Lower lobe of right lung (tissue), 2 donors: ENCODE measurements at regions not wholly inside any gene's neighbourhood (a gene's known extent, or its start where the extent isn't known, plus 50 kb on each side); places are given as distances from the start of the nearest gene placed in this dataset.

Source experiments
- ATAC-seq, 2 donors: fragments of 200-7000 bp; cut with Tn5 transposase; one replicate each; pipeline ENCODE4 v1.9.1; 2020 to 2022; ENCODE audit warnings: mild to moderate bottlenecking in 2 of 2, moderate library complexity in 2 of 2
- DNase-seq: peaks from one replicate; pipeline ENCODE4 v3.0.0-alpha.2; 2020
- H3K27ac ChIP-seq: fragments of 200-600 bp; one replicate; pipeline ENCODE4 v1.8.0; 2022
- H3K27me3 ChIP-seq: fragments of 200-600 bp; one replicate; pipeline ENCODE4 v1.8.0; 2022; ENCODE audit warnings: low read depth
- H3K36me3 ChIP-seq: fragments of 200-600 bp; one replicate; pipeline ENCODE4 v1.8.0; 2022; ENCODE audit warnings: mild to moderate bottlenecking
- H3K4me1 ChIP-seq: fragments of 200-600 bp; one replicate; pipeline ENCODE4 v1.8.0; 2022
- H3K4me3 ChIP-seq: fragments of 200-600 bp; one replicate; pipeline ENCODE4 v1.8.0; 2022; ENCODE audit warnings: mild to moderate bottlenecking
- H3K9me3 ChIP-seq: fragments of 200-600 bp; one replicate; pipeline ENCODE4 v1.8.0; 2022
- CTCF ChIP-seq: fragments of 200-600 bp; IDR thresholded peaks from one replicate; pipeline ENCODE4 v1.8.0; 2022; ENCODE audit warnings: antibody characterized with exemption, mild to moderate bottlenecking
- intact Hi-C: fragments of 100-400 bp; cut with DNase I; formaldehyde crosslinking; loops from one replicate; pipeline ENCODE4 v1.11.0; 2022
- donor health status: DM: no; HTN: yes; CAD: no; lungs with severe emphysema.

GRCh38 chr4:59068722-59069418 lies 1958.7 kb upstream of the IGFBP7 start:
- H3K36me3 ChIP-seq: no peaks in the 10 kb centered on the region
- H3K4me1 ChIP-seq: no peaks in the 10 kb centered on the region
- no peak for TF ChIP-seq CTCF
- DNase-seq: no peak
- H3K9me3 ChIP-seq: no peaks in the 10 kb centered on the region
- no peak overlapping the region for H3K4me3 ChIP-seq
- no peak for ATAC-seq
- no peak overlapping the region for H3K27ac ChIP-seq
- no peaks in the 10 kb centered on the region for H3K27me3 ChIP-seq
- intact Hi-C loops: no loop called here

DNA sequence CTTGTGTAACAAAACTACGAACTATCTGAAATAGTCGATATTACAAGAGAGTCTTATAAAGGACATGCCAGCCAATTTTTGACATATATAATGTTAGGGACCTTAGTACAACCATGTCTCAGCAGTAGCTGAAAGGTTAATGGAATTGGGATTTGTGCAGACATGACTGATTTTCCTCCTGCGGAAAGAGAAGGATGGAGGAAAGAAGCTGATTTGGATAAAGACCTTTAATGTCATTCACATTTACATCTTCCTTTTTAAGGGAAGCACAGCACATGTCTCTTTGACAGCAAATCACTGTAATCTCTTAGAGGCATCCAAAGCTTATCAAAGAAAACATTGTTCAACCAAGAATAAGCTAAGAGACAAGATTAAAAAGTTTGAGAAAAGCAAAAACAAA lies 1976.2 kb upstream of the IGFBP7 start:
- intact Hi-C loops: no loop called here
- H3K4me1 ChIP-seq: no peaks in the 10 kb centered on the region
- H3K4me3 ChIP-seq: no peak overlapping the region
- DNase-seq (no peak), ATAC-seq (no peak)
- no peaks in the 10 kb centered on the region for H3K27me3 ChIP-seq
- no peaks in the 10 kb centered on the region for H3K9me3 ChIP-seq
- no peak for TF ChIP-seq CTCF
- no peak overlapping the region for H3K27ac ChIP-seq
- no peaks in the 10 kb centered on the region for H3K36me3 ChIP-seq

GRCh38 chr4:59091146-59092142 lies 1981.3 kb upstream of the IGFBP7 start:
- H3K36me3 ChIP-seq: no peaks in the 10 kb centered on the region

DNA sequence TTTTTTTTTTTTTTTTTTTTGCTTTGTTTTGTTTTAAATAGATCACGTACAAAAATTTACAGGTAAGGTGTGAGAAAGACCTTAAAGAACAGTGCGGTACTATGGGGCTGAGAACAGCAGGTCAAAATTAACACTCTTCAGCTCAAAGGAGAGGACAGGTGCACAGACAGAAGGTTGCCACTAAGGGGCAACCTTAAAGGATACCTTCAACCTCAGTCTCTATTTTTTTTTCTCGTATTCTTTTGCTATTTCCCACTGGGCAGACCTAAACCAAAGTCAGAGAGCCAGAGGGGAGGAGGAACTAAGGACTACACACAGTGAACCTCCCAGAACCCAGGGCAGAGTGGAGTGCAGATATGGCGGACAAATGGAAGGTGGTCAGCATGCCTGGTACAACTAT lies 1984.3 kb upstream of the IGFBP7 start:
- no peak for TF ChIP-seq CTCF
- no peaks in the 10 kb centered on the region for H3K4me1 ChIP-seq
- no peaks in the 10 kb centered on the region for H3K27me3 ChIP-seq
- H3K36me3 ChIP-seq: no peaks in the 10 kb centered on the region
- no peak for ATAC-seq
- DNase-seq: no peak
- intact Hi-C loops: no loop called here
- no peak overlapping the region for H3K4me3 ChIP-seq
- H3K27ac ChIP-seq: no peak overlapping the region
- H3K9me3 ChIP-seq: no peaks in the 10 kb centered on the region

More at GRCh38 chr4:59091146-59092142, 1981.3 kb upstream of the IGFBP7 start:
- Histone ChIP-seq H3K27me3 (no peaks in the 10 kb centered on the region), H3K9me3 (no peaks in the 10 kb centered on the region), H3K27ac (no peak overlapping the region), H3K4me1 (no peaks in the 10 kb centered on the region), H3K4me3 (no peak overlapping the region)
- DNase-seq (no peak), ATAC-seq (peak in 1 of 2 donors; percentile 19)
- intact Hi-C loops: no loop called here
- TF ChIP-seq CTCF: no peak

GRCh38 chr4:59102311-59102710 lies 1992.1 kb upstream of the IGFBP7 start:
- intact Hi-C loops: no loop called here
- H3K27ac ChIP-seq: no peak overlapping the region
- no peak overlapping the region for H3K4me3 ChIP-seq
- H3K4me1 ChIP-seq: no peaks in the 10 kb centered on the region
- DNase-seq (no peak), ATAC-seq (no peak)
- H3K27me3 ChIP-seq: no peaks in the 10 kb centered on the region
- no peaks in the 10 kb centered on the region for H3K36me3 ChIP-seq
- no peaks in the 10 kb centered on the region for H3K9me3 ChIP-seq
- TF ChIP-seq CTCF: no peak
